Ovary (tissue), 3 donors: ENCODE measurements at regions not wholly inside any gene's neighbourhood (a gene's known extent, or its start where the extent isn't known, plus 50 kb on each side); places are given as distances from the start of the nearest gene placed in this dataset.

Source experiments
- CTCF ChIP-seq, 3 donors: fragments of 450-650 bp in 2 of 3; fragments of 200-600 bp in 1 of 3; IDR thresholded peaks; one replicate each; pipeline versions ENCODE4 v1.5.1 to v1.8.0; 2016 to 2022; ENCODE audit warnings: antibody characterized with exemption in 3 of 3, mild to moderate bottlenecking in 1 of 3
- EP300 ChIP-seq: sonication (generic); formaldehyde crosslinking; IDR thresholded peaks from one replicate; pipeline ENCODE4 v1.6.1; 2017; ENCODE audit warnings: antibody characterized with exemption
- POLR2A ChIP-seq: fragments of 450-650 bp; IDR thresholded peaks from one replicate; pipeline ENCODE4 v1.6.1; 2017; ENCODE audit warnings: antibody characterized with exemption, mild to moderate bottlenecking, moderate library complexity
- donor health status: DM: no; HTN: no; CAD: no.

- no peak for TF ChIP-seq CTCF (IDR thresholded peaks at IDR 0.05)
- no peak for TF ChIP-seq POLR2A
- no peak for TF ChIP-seq EP300
Measured at GRCh38 chr2:150619607-150620330, 132.3 kb upstream of the RND3 start.
